GM19397 (cell line): ENCODE measurements at regions not wholly inside any gene's neighbourhood (a gene's known extent, or its start where the extent isn't known, plus 50 kb on each side); places are given as distances from the start of the nearest gene placed in this dataset.
A peak's percentile ranks its signal among the peaks of the same experiment; 100 is the strongest.
"Not testable (repeated sequence)": the region's sequence is repeated elsewhere in the genome, so short reads cannot be mapped to it uniquely, and the experiment has no call there.

ENCODE experiments used
- ATAC-seq: cut with Tn5 transposase; IDR thresholded peaks from one replicate; pipeline ENCODE4 v1.9.1; 2021; ENCODE audit warnings: mild to moderate bottlenecking, moderate library complexity; ENCODE audit not compliant: unreplicated experiment

- ATAC-seq, result no peak
These were observed 93.0 kb upstream of the KCTD7 start for GRCh38 chr7:66535414-66536329.

DNA sequence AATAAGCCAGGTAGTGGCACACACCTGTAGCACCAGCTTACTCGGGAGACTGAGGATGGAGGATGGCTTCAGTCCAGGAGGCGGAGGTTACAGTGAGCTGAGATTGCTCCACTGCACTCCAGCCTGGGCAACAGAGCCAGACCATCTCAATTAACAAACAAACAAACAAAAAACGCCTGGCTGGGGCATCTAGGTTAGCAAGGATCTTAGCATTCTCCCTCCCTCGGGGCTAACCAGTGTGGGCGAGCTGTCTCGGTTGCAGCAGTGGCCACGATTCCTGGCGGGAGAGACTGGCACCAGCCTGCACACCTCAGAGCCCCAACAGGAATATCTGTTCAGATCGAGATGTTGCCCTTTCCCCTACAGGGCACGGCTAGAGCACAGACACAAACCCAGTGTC, 91.3 kb upstream of the KCTD7 start:
- ATAC-seq, result no peak

DNA sequence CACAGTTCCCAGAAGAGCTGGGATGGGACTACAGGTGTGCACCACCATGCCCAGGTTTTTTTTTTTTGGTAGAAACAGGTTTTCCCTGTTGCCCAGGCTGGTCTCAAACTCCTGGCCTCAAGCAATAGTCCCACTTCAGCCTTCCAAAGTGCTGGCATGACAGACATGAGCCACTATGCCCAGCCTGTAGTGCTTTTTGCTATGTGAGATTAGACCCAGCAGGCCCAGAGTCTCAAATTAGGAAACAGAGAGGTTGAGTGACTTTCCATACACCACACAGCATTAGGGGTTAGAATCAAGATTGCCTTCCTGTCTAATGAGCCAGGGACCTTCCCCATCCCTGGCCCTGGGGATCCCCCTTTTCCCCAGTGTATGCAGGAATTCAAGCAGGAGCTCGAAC, 90.8 kb upstream of the KCTD7 start:
- no peak for ATAC-seq

DNA sequence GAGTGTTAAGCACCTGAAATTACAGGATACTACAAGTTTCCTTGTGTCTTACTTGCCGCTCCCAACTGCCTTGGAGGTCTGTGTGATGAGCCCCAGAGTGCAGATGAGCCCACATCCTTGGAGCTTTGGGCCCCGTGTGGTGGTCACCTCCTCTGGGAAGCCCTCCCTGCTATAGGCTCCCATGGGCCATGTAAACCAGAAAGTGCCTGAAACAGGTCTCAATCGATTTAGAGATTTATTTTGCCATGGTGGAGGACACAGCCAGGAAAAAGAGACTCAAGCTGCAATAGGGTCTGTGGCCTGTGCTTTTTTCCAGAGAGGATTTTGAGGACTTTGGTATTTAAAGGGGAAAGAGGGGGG, 89.4 kb upstream of the KCTD7 start:
- ATAC-seq, result no peak

DNA sequence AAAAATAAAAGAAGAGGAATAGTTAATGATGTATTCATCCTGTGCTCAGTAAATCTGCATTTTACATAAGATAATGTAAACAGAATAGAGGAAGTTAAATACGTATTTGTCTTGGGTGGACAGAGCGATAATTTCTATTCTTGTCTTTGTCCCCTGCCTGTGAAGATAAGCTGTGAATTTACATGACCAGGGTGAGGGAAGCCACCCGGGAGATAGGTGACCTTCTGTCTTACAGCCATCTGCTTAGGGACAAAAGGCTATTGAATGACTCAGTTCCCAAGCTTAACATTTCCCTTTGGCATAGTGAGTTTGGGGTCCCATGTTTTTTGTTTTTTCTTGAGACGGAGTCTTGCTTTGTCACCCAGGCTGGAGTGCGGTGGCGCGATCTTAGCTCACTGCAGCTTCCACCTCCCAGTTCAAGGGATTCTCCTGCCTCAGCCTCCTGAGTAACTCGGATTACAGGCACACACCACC, 88.7 kb upstream of the KCTD7 start:
- no peak for ATAC-seq

DNA sequence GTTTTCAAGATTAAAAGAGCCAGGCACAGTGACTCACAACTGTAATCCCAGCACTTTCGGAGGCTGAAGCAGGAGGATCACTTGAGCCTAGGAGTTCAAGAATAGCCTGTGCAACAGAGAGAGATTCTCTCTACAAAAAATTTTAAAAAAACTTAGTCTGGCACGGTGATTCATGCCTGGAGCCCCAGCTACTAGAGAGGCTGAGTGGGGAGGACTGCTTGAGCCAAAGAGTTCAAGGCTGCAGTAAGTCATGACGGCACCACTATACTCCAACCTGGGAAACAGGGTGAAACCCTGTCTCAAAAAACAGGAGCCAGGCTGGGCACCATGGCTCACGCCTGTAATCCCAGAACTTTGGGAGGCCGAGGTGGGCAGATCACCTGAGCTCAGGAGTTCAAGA, 86.6 kb upstream of the KCTD7 start:
- ATAC-seq, result no peak

DNA sequence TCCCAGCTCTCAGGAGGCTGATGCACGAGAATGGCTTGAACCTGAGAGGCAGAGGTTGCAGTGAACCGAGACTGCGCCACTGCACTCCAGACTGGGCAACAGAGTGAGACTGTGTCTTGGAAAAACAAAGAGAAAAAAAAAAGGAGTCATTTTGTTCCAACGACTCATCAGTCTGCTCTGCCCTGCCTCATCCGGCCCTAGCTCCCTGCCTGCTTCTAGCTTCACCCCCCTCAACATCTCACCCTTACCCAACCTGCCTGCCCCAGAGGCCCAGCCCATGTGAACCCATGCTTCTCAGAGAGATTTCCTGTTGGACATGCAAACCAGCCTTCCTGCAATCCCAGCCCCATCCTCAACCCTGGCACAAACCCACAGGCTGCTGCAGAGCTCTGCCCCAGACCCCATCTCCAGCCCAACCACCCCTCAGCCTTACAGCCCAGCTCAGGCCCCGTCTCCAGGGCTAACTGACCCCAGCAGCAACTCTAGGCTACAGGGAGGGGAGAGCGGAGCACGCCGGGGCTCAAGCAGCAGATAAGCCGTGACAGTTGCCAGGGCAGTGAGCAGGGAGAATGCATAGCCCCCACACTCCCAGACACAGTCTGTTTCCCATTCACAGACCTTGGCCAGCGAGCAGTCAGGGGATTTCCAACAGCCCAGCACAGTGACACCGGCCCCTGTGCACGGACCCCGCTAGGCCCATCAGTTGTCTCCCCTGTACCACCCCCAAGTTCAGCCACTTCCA, 86.0 kb upstream of the KCTD7 start:
- ATAC-seq, result no peak

DNA sequence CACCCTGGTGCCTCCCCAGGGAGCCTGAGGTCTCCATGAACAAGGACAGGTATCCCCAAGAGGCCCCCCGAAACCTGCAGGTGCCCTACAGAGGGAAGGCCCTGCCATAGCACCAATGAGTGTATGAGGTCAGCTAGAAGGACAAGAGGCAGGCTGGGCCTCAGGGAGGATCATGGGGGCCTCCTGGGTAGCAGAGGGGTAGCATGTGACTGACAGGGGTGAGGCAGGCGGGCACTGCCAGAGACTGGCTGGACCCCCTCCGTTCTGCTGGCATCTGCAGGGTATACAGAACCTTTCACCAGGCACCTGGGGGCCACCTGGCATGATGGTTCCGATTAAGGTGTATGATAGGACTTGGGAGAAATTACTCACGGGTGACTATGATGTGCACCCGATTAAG, 79.2 kb upstream of the KCTD7 start:
- ATAC-seq, result no peak

- ATAC-seq, result no peak
These were observed 75.7 kb upstream of the KCTD7 start for GRCh38 chr7:66553001-66553400.

DNA sequence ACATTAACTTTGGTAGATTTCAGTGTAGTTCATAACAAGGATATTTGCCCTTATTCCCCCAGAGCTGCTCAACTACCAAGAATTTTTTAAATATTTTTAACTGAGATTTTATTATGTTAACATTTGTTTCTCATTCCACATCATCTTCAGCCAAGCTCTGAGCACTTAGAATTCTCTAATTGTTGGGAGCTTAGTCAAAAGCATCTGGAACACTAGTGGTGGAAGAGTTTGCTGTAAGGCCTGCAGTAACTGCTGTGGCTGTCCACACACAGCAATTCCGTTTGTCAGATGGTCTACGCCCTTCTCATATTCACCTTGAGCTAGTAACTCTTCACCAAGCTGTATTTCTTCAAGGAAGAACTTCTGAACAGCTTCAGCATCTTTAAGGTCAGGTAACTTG, 75.0 kb upstream of the KCTD7 start:
- ATAC-seq, result not testable (repeated sequence)

GRCh38 chr7:66554291-66554690, 74.4 kb upstream of the KCTD7 start:
- not testable (repeated sequence) for ATAC-seq

DNA sequence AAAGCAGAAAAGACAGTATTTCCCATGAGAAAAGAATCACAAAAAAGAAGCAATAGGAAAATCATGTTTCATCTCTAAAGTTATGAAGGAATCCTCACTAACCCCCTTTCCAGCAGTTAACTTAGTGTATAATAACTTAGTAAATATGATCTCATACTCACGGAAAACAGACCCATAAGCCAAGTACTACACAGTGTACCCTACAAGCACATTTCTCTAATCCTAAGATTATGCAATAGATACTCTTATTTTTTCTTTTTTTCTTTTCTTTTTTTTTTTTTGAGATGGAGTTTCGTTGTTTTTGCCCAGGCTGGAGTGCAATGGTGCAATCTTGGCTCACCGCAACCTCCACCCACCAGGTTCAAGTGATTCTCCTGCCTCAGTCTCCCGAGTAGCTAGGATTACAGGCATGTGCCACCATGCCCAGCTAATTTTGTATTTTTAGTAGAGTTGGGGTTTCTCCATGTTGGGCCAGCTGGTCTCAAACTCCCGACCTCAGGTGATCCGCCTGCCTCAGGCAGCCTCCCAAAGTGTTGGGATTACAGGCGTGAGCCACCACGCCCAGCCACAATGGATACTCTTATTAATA, 73.7 kb upstream of the KCTD7 start:
- not testable (repeated sequence) for ATAC-seq

GRCh38 chr7:66556177-66556548, 72.5 kb upstream of the KCTD7 start:
- no peak for ATAC-seq

DNA sequence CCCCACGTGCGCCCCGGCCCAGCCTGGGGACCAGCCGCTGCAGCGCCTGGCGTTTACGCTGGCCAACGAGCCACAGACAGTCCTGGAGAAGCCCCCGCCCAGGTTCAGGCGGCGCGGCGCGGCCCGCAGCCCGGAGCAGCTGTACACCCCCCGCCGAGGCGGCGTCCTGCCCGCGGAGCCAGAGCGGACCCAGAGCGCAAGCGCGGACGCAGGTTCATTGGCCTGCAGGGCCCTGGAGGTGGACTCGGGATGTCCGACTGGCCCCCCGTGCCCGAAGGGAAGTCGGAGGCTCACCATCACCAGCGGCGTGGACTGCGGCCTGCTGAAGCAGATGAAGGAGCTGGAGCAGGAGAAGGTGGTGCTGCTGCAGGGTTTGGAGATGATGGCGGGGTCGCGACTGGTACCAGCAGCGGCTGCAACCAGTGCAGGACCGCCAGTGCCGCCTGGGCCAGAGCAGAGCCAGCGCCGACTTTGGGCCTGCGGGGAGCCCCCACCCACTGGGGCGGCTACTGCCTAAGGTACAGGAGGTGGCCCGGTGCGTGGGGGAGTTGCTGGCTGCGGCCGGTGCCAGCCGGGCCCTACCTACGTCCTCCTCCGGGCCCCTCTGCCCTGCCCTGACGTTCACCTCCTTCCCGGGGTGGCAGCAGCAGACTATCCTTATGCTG, 72.0 kb upstream of the KCTD7 start:
- ATAC-seq, result no peak

DNA sequence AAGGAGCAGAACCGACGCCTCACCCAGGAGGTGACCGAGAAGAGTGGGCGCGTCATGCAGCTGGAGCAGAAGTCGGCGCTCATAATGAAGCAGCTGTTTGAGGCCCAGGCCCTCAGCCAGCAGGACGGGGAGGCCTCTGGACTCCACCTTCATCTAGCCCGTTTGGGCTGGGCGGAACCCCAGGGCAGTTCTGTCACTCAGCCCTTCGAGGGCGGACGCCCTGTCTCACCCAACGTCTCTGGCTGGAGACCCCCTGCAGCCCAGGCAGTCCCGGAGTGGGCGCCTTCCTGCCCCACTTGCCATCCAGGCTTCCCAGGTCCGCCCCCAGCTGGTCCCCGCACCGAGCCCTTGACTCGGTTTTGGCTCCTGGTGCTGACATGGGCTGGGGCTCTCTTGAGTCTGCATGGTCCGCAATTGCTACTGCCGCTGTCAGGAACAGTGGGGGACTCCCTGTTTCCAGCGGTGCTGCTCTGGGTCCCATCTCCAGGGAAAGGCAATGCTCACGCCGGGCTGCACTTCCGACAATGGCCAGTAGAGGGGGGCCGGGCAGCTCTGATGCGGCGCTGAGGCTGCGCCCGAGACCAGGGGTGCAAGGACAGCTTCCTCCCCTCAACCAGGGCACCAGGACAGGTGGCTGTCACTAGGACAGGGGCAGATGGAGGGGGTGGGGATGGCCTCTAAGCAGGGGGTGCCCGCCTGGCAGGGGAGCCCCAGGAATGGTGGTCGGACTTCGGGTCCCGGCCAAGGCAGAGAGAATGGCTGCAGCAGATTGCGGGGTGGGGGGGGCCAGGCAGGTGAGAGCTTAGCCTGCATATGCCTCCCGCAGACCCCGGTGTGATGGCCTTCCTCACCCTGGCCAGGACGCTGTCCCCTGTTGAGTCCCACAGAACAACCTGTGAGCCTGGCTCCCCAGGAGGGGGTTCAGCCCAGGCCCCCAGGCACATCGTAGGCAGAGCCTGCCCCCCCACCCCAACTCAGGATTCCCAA, 71.2 kb upstream of the KCTD7 start:
- peak; percentile 56 for ATAC-seq

DNA sequence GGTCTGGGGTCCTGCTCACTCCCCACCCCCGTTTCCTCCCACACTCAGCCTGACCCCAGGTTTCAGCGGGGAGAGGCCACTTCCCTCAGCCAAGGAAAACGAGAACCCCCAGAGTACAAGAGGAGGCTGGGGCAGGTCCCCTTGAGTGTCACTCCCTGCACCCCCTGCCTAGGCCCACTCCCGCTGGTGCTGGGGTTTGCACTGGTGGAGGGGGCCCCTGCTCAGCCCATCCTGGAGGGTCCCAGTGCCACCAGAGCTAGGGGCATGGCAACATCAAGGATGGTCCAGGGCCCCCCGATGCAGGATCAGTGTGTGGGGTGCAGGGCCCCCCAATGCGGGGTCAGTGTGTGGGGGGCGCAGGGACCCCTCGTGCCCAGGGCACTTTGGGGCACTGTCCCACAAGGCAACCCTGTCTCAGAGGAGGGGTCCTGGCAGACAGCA, 70.5 kb upstream of the KCTD7 start:
- ATAC-seq, result no peak

- no peak for ATAC-seq
These were observed 69.8 kb upstream of the KCTD7 start for GRCh38 chr7:66558660-66559465.

GRCh38 chr7:66564045-66564444, 64.6 kb upstream of the KCTD7 start:
- ATAC-seq, result no peak

- ATAC-seq, result not testable (repeated sequence)
These were observed 58.5 kb upstream of the KCTD7 start for GRCh38 chr7:66570179-66570578.
